ENCODE measurements at regions not wholly inside any gene's neighbourhood (a gene's known extent, or its start where the extent isn't known, plus 50 kb on each side); places are given as distances from the start of the nearest gene placed in this dataset.

GRCh38 chr3:153897842-153898241 is 223.3 kb upstream of the ARHGEF26 start:
- TF ChIP-seq CTCF (IDR thresholded peaks at IDR 0.05) = no peak
- TF ChIP-seq EZH2 (IDR thresholded peaks at IDR 0.05; ENCODE audit: borderline replicate concordance, insufficient read depth, low read depth, low read length, poor library complexity, severe bottlenecking) = no peak
